SJCRH30 (cell line): ENCODE measurements at regions not wholly inside any gene's neighbourhood (a gene's known extent, or its start where the extent isn't known, plus 50 kb on each side); places are given as distances from the start of the nearest gene placed in this dataset.

ENCODE experiments used
- DNase-seq, 2 experiments: peaks; one replicate each; pipeline ENCODE4 v3.0.0-alpha.2; 2015 to 2020
- H3K27ac ChIP-seq: fragments of 250-450 bp; sonication (Bioruptor Pico); 2 replicates; pipeline ENCODE4 v1.5.1; 2020; ENCODE audit warnings: mild to moderate bottlenecking, moderate library complexity
- H3K27me3 ChIP-seq: fragments of 250-450 bp; sonication (Bioruptor Pico); 2 replicates; pipeline ENCODE4 v1.5.1; 2020; ENCODE audit warnings: mild to moderate bottlenecking, moderate library complexity
- H3K36me3 ChIP-seq: fragments of 250-450 bp; sonication (Bioruptor Pico); 2 replicates; pipeline ENCODE4 v1.5.1; 2020; ENCODE audit warnings: mild to moderate bottlenecking, moderate library complexity
- H3K4me1 ChIP-seq: fragments of 250-450 bp; sonication (Bioruptor Pico); 2 replicates; pipeline ENCODE4 v1.5.1; 2020; ENCODE audit warnings: mild to moderate bottlenecking, moderate library complexity
- H3K4me3 ChIP-seq: fragments of 250-450 bp; sonication (Bioruptor Pico); 2 replicates; pipeline ENCODE4 v1.5.1; 2020; ENCODE audit warnings: mild to moderate bottlenecking, moderate library complexity
- H3K9me3 ChIP-seq: fragments of 250-450 bp; sonication (Bioruptor Pico); replicated peaks from 2 replicates; pipeline ENCODE4 v1.5.1; 2020; ENCODE audit warnings: mild to moderate bottlenecking, moderate library complexity

GRCh38 chr3:20776692-20777091, 590.7 kb upstream of the SGO1 start:
- no peak overlapping the region for H3K4me3 ChIP-seq
- no peaks in the 10 kb centered on the region for H3K36me3 ChIP-seq
- no peaks in the 10 kb centered on the region for H3K4me1 ChIP-seq
- H3K27ac ChIP-seq: no peak overlapping the region
- no peak for DNase-seq
- no peaks in the 10 kb centered on the region for H3K9me3 ChIP-seq
- H3K27me3 ChIP-seq: no peaks in the 10 kb centered on the region

- DNase-seq: no peak
- H3K4me3 ChIP-seq: no peak overlapping the region
- no peaks in the 10 kb centered on the region for H3K27me3 ChIP-seq
- H3K27ac ChIP-seq: no peak overlapping the region
- no peaks in the 10 kb centered on the region for H3K9me3 ChIP-seq
- no peaks in the 10 kb centered on the region for H3K4me1 ChIP-seq
- no peaks in the 10 kb centered on the region for H3K36me3 ChIP-seq
These were observed 590.3 kb upstream of the SGO1 start for GRCh38 chr3:20776286-20776685.

- H3K36me3 ChIP-seq: no peaks in the 10 kb centered on the region
- no peaks in the 10 kb centered on the region for H3K9me3 ChIP-seq
- H3K4me1 ChIP-seq: no peaks in the 10 kb centered on the region
- DNase-seq: no peak
- no peaks in the 10 kb centered on the region for H3K27me3 ChIP-seq
- H3K4me3 ChIP-seq: no peak overlapping the region
- H3K27ac ChIP-seq: no peak overlapping the region
These were observed 587.4 kb upstream of the SGO1 start for GRCh38 chr3:20773320-20773984.

GRCh38 chr3:20772869-20773268, 586.9 kb upstream of the SGO1 start:
- Histone ChIP-seq H3K9me3 (no peaks in the 10 kb centered on the region), H3K4me3 (no peak overlapping the region), H3K4me1 (no peaks in the 10 kb centered on the region), H3K27me3 (no peaks in the 10 kb centered on the region), H3K27ac (no peak overlapping the region), H3K36me3 (no peaks in the 10 kb centered on the region)
- no peak for DNase-seq

- Histone ChIP-seq H3K4me3 (no peak overlapping the region), H3K27me3 (no peaks in the 10 kb centered on the region), H3K9me3 (no peaks in the 10 kb centered on the region), H3K4me1 (no peaks in the 10 kb centered on the region), H3K36me3 (no peaks in the 10 kb centered on the region), H3K27ac (no peak overlapping the region)
- no peak for DNase-seq
These were observed 583.4 kb upstream of the SGO1 start for GRCh38 chr3:20769430-20769829.

- H3K9me3 ChIP-seq: no peaks in the 10 kb centered on the region
- H3K36me3 ChIP-seq: no peaks in the 10 kb centered on the region
- no peak overlapping the region for H3K27ac ChIP-seq
- H3K4me3 ChIP-seq: no peak overlapping the region
- H3K27me3 ChIP-seq: no peaks in the 10 kb centered on the region
- no peaks in the 10 kb centered on the region for H3K4me1 ChIP-seq
- no peak for DNase-seq
These were observed 575.0 kb upstream of the SGO1 start for GRCh38 chr3:20760981-20761380.

GRCh38 chr3:20752416-20752815, 566.4 kb upstream of the SGO1 start:
- Histone ChIP-seq H3K36me3 (no peaks in the 10 kb centered on the region), H3K27ac (no peak overlapping the region), H3K27me3 (no peaks in the 10 kb centered on the region), H3K4me3 (no peak overlapping the region), H3K9me3 (no peaks in the 10 kb centered on the region), H3K4me1 (no peaks in the 10 kb centered on the region)
- no peak for DNase-seq

- H3K27me3 ChIP-seq: no peaks in the 10 kb centered on the region
- DNase-seq: no peak
- no peaks in the 10 kb centered on the region for H3K36me3 ChIP-seq
- H3K4me3 ChIP-seq: no peak overlapping the region
- H3K9me3 ChIP-seq: no peaks in the 10 kb centered on the region
- no peak overlapping the region for H3K27ac ChIP-seq
- H3K4me1 ChIP-seq: no peaks in the 10 kb centered on the region
These were observed 565.3 kb upstream of the SGO1 start for GRCh38 chr3:20751296-20751695.

- DNase-seq: no peak
- H3K36me3 ChIP-seq: no peaks in the 10 kb centered on the region
- H3K27me3 ChIP-seq: no peaks in the 10 kb centered on the region
- no peak overlapping the region for H3K4me3 ChIP-seq
- no peaks in the 10 kb centered on the region for H3K9me3 ChIP-seq
- no peaks in the 10 kb centered on the region for H3K4me1 ChIP-seq
- no peak overlapping the region for H3K27ac ChIP-seq
These were observed 561.7 kb upstream of the SGO1 start for GRCh38 chr3:20747741-20748140.

- H3K4me1 ChIP-seq: no peaks in the 10 kb centered on the region
- H3K9me3 ChIP-seq: no peaks in the 10 kb centered on the region
- H3K27me3 ChIP-seq: no peaks in the 10 kb centered on the region
- no peak overlapping the region for H3K27ac ChIP-seq
- no peak for DNase-seq
- no peaks in the 10 kb centered on the region for H3K36me3 ChIP-seq
- H3K4me3 ChIP-seq: no peak overlapping the region
These were observed 557.7 kb upstream of the SGO1 start for GRCh38 chr3:20743553-20744321.

- Histone ChIP-seq H3K27me3 (no peaks in the 10 kb centered on the region), H3K27ac (no peak overlapping the region), H3K4me1 (no peaks in the 10 kb centered on the region), H3K36me3 (no peaks in the 10 kb centered on the region), H3K4me3 (no peak overlapping the region), H3K9me3 (no peaks in the 10 kb centered on the region)
- DNase-seq: no peak
These were observed 557.0 kb upstream of the SGO1 start for GRCh38 chr3:20742903-20743552.

- no peaks in the 10 kb centered on the region for H3K36me3 ChIP-seq
- H3K27me3 ChIP-seq: no peaks in the 10 kb centered on the region
- DNase-seq: no peak
- no peaks in the 10 kb centered on the region for H3K9me3 ChIP-seq
- no peak overlapping the region for H3K4me3 ChIP-seq
- H3K27ac ChIP-seq: no peak overlapping the region
- no peaks in the 10 kb centered on the region for H3K4me1 ChIP-seq
These were observed 555.4 kb upstream of the SGO1 start for GRCh38 chr3:20741381-20741780.

- Histone ChIP-seq H3K27me3 (no peaks in the 10 kb centered on the region), H3K4me3 (no peak overlapping the region), H3K36me3 (no peaks in the 10 kb centered on the region), H3K4me1 (no peaks in the 10 kb centered on the region), H3K9me3 (no peaks in the 10 kb centered on the region), H3K27ac (no peak overlapping the region)
- no peak for DNase-seq
These were observed 553.8 kb upstream of the SGO1 start for GRCh38 chr3:20739814-20740213.

GRCh38 chr3:20736287-20736852, 550.4 kb upstream of the SGO1 start:
- DNase-seq: no peak
- Histone ChIP-seq H3K4me3 (no peak overlapping the region), H3K4me1 (no peaks in the 10 kb centered on the region), H3K36me3 (no peaks in the 10 kb centered on the region), H3K9me3 (no peaks in the 10 kb centered on the region), H3K27me3 (no peaks in the 10 kb centered on the region), H3K27ac (no peak overlapping the region)

- H3K36me3 ChIP-seq: no peaks in the 10 kb centered on the region
- no peak overlapping the region for H3K4me3 ChIP-seq
- no peak overlapping the region for H3K27ac ChIP-seq
- no peaks in the 10 kb centered on the region for H3K27me3 ChIP-seq
- H3K9me3 ChIP-seq: no peaks in the 10 kb centered on the region
- no peaks in the 10 kb centered on the region for H3K4me1 ChIP-seq
- no peak for DNase-seq
These were observed 543.2 kb upstream of the SGO1 start for GRCh38 chr3:20729185-20729584.
